ENCODE measurements at regions not wholly inside any gene's neighbourhood (a gene's known extent, or its start where the extent isn't known, plus 50 kb on each side); places are given as distances from the start of the nearest gene placed in this dataset.

DNA sequence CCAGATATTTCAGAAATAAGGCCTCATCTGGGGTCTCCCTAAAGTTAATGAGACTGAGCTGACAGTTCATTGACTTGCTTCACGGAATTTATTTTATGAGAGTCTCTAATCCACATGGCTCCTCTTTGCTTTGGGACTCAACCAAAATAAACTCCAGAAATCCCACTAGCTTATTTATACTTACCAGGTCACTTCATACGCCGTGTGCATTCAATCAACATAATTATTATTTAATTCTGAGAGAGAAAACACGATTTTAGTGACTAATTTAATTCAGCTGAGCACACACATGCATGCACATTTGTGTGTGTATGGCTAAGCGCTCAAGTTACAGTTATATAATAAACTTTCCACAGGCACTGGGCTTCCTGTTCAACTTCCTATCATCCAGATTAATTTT, 333.4 kb upstream of the CCDC196 start:
- Mint-ChIP-seq H3K4me1 (ENCODE audit: unreplicated experiment) (peaks cover 13% of the 10 kb centered on the region), H3K27ac (no peak overlapping the region), H3K4me3 (no peak overlapping the region), H3K9me3 (peaks cover 3% of the 10 kb centered on the region), H3K27me3 (peaks cover 3% of the 10 kb centered on the region), H3K36me3 (no peaks in the 10 kb centered on the region)
- no peak for DNase-seq (ENCODE audit: extremely low spot score, unreplicated experiment)
- no peak for TF ChIP-seq CTCF (conservative IDR thresholded peaks at IDR 0.05)

DNA sequence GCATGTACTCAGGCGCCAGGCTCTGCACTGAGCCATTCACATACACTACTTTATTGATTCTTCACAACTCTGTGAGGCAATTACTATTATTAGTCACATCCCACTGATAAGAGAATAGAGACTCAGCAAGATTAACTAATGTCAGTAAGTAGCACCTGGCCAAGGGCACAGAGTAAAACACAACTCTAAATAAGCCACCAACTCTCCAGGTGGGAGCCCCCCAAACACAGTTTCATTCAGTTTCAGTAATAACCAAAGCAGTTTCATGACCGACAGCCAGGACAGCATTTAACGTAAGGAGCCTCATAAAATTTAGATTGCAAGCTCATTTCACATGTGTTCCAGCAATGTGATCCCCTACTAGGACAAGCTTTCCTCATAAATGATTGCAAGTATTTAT, 323.1 kb upstream of the CCDC196 start:
- H3K4me3 Mint-ChIP-seq, result no peak overlapping the region
- no peak for DNase-seq (ENCODE audit: extremely low spot score, unreplicated experiment)
- no peaks in the 10 kb centered on the region for H3K9me3 Mint-ChIP-seq
- peaks cover 6% of the 10 kb centered on the region for H3K27me3 Mint-ChIP-seq
- TF ChIP-seq CTCF (conservative IDR thresholded peaks at IDR 0.05), result no peak
- H3K27ac Mint-ChIP-seq, result no peak overlapping the region
- no peaks in the 10 kb centered on the region for H3K36me3 Mint-ChIP-seq
- H3K4me1 Mint-ChIP-seq (ENCODE audit: unreplicated experiment), result no peaks in the 10 kb centered on the region

- peaks cover 6% of the 10 kb centered on the region for H3K27me3 Mint-ChIP-seq
These were observed 320.8 kb upstream of the CCDC196 start for GRCh38 chr14:66165337-66165736.

DNA sequence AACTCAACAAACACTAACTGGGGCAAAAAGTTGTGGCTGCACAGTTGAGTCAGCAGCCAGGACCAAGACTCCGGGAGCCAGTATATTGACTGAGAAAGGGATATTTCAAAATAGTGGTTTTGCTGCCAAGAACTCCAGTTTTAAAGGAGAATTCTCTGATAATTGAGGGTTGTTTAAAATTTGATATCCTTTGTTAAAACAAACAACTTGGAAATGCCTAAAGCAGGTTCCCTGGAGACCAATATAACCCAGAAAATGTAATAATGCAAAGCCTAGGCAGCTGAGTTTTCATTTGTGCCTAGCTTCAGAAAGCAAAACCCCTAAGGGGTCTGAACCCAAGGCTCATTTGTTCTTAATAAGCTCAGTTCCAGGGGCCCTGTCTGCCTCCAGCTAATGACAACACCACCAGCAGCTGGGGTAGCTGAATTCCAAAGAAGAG, 311.7 kb upstream of the CCDC196 start:
- Mint-ChIP-seq H3K27me3 (no peaks in the 10 kb centered on the region), H3K4me3 (no peak overlapping the region), H3K4me1 (ENCODE audit: unreplicated experiment) (peaks cover 10% of the 10 kb centered on the region), H3K9me3 (no peaks in the 10 kb centered on the region), H3K36me3 (no peaks in the 10 kb centered on the region), H3K27ac (no peak overlapping the region)
- TF ChIP-seq CTCF (conservative IDR thresholded peaks at IDR 0.05), result no peak
- DNase-seq (ENCODE audit: extremely low spot score, unreplicated experiment), result no peak

More at GRCh38 chr14:66165337-66165736, 320.8 kb upstream of the CCDC196 start:
- H3K27ac Mint-ChIP-seq, result no peak overlapping the region
- no peaks in the 10 kb centered on the region for H3K4me1 Mint-ChIP-seq (ENCODE audit: unreplicated experiment)
- no peaks in the 10 kb centered on the region for H3K36me3 Mint-ChIP-seq
- no peak for DNase-seq (ENCODE audit: extremely low spot score, unreplicated experiment)
- H3K4me3 Mint-ChIP-seq, result no peak overlapping the region
- TF ChIP-seq CTCF (conservative IDR thresholded peaks at IDR 0.05), result no peak
- no peaks in the 10 kb centered on the region for H3K9me3 Mint-ChIP-seq

DNA sequence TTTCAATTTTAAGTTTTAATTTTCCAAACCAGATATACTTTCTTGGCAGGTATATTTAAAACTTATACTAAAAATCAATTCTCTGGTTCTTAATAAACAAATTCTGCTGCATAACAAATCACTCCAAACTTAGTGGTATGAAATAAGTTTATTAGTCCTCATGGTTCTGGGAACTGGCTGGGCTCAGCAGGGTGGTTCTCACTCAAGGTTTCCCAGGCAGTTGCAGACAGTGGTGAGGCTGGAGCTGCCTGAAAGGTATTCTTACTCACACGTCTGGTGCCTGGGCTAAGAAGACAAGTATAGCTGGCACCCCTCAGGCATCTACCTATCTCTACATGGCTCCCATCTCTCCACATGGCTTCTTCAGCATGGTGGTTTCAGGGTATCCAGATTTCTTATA, 308.2 kb upstream of the CCDC196 start:
- TF ChIP-seq CTCF (conservative IDR thresholded peaks at IDR 0.05), result no peak
- H3K4me3 Mint-ChIP-seq, result no peak overlapping the region
- H3K4me1 Mint-ChIP-seq (ENCODE audit: unreplicated experiment), result peaks cover 10% of the 10 kb centered on the region
- no peak overlapping the region for H3K27ac Mint-ChIP-seq
- H3K9me3 Mint-ChIP-seq, result no peaks in the 10 kb centered on the region
- DNase-seq (ENCODE audit: extremely low spot score, unreplicated experiment), result no peak
- H3K27me3 Mint-ChIP-seq, result peaks cover 3% of the 10 kb centered on the region
- no peaks in the 10 kb centered on the region for H3K36me3 Mint-ChIP-seq

GRCh38 chr14:66196670-66197069, 289.5 kb upstream of the CCDC196 start:
- H3K27ac Mint-ChIP-seq, result no peak overlapping the region
- no peak overlapping the region for H3K4me3 Mint-ChIP-seq
- no peak for TF ChIP-seq CTCF (conservative IDR thresholded peaks at IDR 0.05)
- no peaks in the 10 kb centered on the region for H3K27me3 Mint-ChIP-seq
- H3K36me3 Mint-ChIP-seq, result no peaks in the 10 kb centered on the region
- DNase-seq (ENCODE audit: extremely low spot score, unreplicated experiment), result no peak
- peaks cover 5% of the 10 kb centered on the region for H3K9me3 Mint-ChIP-seq
- H3K4me1 Mint-ChIP-seq (ENCODE audit: unreplicated experiment), result no peaks in the 10 kb centered on the region
